HAP-1 (cell line): ENCODE measurements at regions not wholly inside any gene's neighbourhood (a gene's known extent, or its start where the extent isn't known, plus 50 kb on each side); places are given as distances from the start of the nearest gene placed in this dataset.

Source experiments
- DNase-seq, 2 experiments: peaks; one replicate each; pipeline ENCODE4 v3.0.0-alpha.2; 2016 to 2020; ENCODE audit warnings: low spot score in 2 of 2
- H3K27me3 ChIP-seq: fragments of 250-450 bp; sonication (Bioruptor Pico); 2 replicates; pipeline ENCODE4 v1.5.1; 2020; ENCODE audit warnings: low read depth, mild to moderate bottlenecking, moderate library complexity
- H3K36me3 ChIP-seq: fragments of 250-450 bp; sonication (Bioruptor Pico); replicated peaks from 2 replicates; pipeline ENCODE4 v1.5.1; 2020; ENCODE audit warnings: mild to moderate bottlenecking
- H3K4me1 ChIP-seq: fragments of 250-450 bp; sonication (Bioruptor Pico); 2 replicates; pipeline ENCODE4 v1.5.1; 2020; ENCODE audit warnings: mild to moderate bottlenecking
- H3K4me3 ChIP-seq: fragments of 250-450 bp; sonication (Bioruptor Pico); 2 replicates; pipeline ENCODE4 v1.5.1; 2020; ENCODE audit warnings: mild to moderate bottlenecking, moderate library complexity
- H3K9me3 ChIP-seq: fragments of 250-450 bp; sonication (Bioruptor Pico); 2 replicates; pipeline ENCODE4 v1.5.1; 2020; ENCODE audit warnings: mild to moderate bottlenecking, moderate library complexity
- in situ Hi-C: fragments of 300-500 bp; cut with MboI; formaldehyde crosslinking; loops from 3 replicates; pipeline ENCODE4 v1.14.3; 2020; ENCODE audit warnings: low sequenced_read_pairs, inconsistent platforms, mixed read lengths

DNA sequence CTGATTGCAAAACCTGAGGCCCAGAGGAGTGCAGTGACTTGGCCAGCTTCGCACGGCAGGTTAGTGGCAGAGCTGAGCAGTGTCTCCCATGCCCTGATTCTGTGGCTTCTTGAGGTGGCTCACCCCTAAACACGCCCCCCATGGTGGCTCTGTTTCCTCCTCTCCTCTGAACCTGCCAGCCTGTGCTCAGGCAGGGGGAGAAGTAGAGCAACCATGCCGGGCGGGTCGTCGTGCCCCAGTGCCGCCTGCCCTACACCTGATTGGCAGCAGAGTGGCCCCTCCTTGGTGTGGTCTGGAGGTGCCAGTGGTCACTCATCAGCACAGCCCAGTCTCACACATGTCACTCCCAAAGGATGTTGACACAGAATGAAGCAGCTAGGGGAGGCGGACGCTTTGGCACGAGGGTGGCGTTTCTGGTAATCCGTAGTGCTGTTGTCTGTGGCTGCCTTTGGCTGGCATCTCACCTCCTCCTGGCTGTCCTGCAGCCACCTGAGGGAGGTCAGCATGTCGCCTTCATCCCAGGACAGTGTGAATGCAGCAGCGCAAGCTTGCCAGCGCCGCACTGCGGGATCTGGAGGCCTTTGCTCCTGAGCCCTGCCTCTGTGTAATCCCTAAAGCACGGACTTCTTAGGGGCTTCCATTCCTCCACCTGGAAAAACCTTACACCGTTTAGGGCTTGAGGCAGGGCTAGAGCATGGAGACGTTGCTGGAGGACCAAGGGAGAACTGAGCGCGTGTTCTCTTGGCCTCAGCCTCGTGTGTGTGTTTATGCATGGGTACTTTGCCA, 294.7 kb downstream of the SEC14L1 start:
- no peak for DNase-seq
- in situ Hi-C loops, result no loop called here
- H3K36me3 ChIP-seq, result 0 out of 2 replicates have a peak, but pooled peaks cover under 1% of the 10 kb centered on the region
- no peak overlapping the region for H3K4me3 ChIP-seq
- no peaks in the 10 kb centered on the region for H3K27me3 ChIP-seq
- no peaks in the 10 kb centered on the region for H3K9me3 ChIP-seq
- no peaks in the 10 kb centered on the region for H3K4me1 ChIP-seq

- in situ Hi-C loops, result no loop called here
- Histone ChIP-seq H3K9me3 (no peaks in the 10 kb centered on the region), H3K36me3 (no peaks in the 10 kb centered on the region), H3K27me3 (no peaks in the 10 kb centered on the region), H3K4me3 (no peak overlapping the region), H3K4me1 (no peaks in the 10 kb centered on the region)
- DNase-seq, result no peak
Observed at GRCh38 chr17:77436058-77436442, 295.3 kb downstream of the SEC14L1 start.

DNA sequence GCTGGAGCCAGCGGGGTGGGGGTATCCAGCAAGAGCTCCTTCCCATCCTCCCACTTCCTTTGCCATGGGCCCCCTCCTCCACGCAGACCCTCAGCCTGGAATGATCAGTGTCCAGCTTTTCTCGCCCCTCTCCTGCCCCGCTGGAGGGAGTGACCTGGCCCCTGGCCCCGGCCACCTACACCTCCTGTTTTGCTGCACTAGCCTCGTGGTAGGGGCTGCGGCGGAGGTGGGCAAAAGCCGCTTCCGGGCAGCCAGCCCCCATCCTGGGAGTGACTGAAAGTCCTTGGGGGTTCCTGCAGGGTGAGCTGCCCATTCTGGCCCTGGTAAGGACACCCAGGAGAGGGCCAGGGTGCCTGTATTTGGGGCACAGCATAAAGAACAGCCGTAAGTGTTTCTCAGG, 295.7 kb downstream of the SEC14L1 start:
- in situ Hi-C loops, result no loop called here
- Histone ChIP-seq H3K9me3 (no peaks in the 10 kb centered on the region), H3K36me3 (no peaks in the 10 kb centered on the region), H3K4me1 (no peaks in the 10 kb centered on the region), H3K27me3 (no peaks in the 10 kb centered on the region), H3K4me3 (no peak overlapping the region)
- DNase-seq, result no peak

- Histone ChIP-seq H3K9me3 (no peaks in the 10 kb centered on the region), H3K4me3 (no peak overlapping the region), H3K27me3 (no peaks in the 10 kb centered on the region), H3K36me3 (no peaks in the 10 kb centered on the region), H3K4me1 (no peaks in the 10 kb centered on the region)
- in situ Hi-C loops, result no loop called here
- no peak for DNase-seq
Observed at GRCh38 chr17:77437017-77437416, 296.2 kb downstream of the SEC14L1 start.

DNA sequence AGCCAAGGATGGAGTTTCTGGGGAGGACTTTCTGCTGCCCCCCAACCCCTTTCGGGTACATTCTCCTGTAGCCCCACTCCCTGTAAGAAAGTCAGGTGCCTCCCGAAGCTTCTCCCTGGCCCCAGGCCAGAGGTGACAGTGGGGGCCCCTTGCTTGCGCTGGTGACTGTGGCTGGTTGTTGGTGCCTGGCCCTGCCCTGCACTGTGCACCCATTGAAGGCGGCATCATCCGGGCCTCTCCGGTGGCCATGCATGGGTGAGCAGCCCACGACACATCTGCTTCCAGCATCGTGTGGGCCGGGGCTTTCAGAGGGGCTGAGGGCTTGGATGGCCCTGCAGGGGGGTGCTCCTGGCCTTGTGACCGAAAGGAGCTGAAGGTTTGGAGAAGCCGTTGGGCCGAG, 297.0 kb downstream of the SEC14L1 start:
- no peaks in the 10 kb centered on the region for H3K4me1 ChIP-seq

DNA sequence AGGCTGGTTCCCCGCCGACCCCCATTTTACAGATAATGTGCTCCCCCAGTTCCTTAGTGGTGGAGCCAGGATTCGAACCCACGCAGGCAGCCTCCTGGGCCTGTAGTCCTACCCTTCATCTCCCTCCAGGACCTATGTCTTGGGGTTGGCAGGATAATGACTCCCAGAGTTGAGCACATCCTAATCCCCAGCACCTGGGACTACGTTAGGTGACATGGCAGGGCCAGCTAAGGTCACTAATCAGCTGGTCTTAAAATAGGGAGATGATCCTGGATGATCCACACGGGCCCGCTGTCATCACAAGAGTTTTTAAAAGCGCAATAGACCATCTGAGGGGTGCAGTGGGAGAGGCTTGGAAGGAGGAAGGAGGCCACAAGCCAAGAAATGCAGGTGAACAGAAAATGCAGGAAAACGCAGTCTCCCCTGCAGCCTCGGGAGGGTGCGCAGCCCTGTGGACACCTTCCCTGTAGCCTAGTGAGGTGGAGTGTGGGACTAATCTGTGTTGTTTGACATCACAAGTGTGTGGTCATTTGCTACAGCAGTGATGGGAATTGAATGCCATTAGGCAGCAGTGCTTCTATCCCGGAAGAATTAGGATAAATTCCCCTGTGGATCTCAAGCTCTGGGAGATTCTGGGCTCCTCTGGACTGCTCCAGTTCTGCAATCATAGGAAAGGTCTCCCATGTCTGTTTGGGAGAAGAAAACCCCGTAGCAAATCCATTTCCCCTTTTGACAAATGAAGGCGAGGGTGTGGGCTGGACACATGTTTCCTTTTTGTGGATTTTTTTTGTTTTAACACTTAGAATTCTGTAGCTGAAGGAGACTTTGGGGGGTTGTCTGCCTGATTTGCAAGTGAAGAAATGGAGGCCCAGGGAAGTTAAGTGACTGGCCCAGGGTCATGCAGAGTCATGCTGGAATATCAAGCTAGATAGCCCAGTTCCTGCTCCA, 297.7 kb downstream of the SEC14L1 start:
- no peak overlapping the region for H3K4me3 ChIP-seq
- no peaks in the 10 kb centered on the region for H3K27me3 ChIP-seq
- H3K36me3 ChIP-seq, result no peaks in the 10 kb centered on the region
- in situ Hi-C loops, result no loop called here
- no peaks in the 10 kb centered on the region for H3K9me3 ChIP-seq
- no peak for DNase-seq
- no peaks in the 10 kb centered on the region for H3K4me1 ChIP-seq

More for the DNA sequence above, 297.0 kb downstream of the SEC14L1 start:
- in situ Hi-C loops, result no loop called here
- DNase-seq, result no peak
- Histone ChIP-seq H3K27me3 (no peaks in the 10 kb centered on the region), H3K36me3 (no peaks in the 10 kb centered on the region), H3K4me3 (no peak overlapping the region), H3K9me3 (no peaks in the 10 kb centered on the region)

DNA sequence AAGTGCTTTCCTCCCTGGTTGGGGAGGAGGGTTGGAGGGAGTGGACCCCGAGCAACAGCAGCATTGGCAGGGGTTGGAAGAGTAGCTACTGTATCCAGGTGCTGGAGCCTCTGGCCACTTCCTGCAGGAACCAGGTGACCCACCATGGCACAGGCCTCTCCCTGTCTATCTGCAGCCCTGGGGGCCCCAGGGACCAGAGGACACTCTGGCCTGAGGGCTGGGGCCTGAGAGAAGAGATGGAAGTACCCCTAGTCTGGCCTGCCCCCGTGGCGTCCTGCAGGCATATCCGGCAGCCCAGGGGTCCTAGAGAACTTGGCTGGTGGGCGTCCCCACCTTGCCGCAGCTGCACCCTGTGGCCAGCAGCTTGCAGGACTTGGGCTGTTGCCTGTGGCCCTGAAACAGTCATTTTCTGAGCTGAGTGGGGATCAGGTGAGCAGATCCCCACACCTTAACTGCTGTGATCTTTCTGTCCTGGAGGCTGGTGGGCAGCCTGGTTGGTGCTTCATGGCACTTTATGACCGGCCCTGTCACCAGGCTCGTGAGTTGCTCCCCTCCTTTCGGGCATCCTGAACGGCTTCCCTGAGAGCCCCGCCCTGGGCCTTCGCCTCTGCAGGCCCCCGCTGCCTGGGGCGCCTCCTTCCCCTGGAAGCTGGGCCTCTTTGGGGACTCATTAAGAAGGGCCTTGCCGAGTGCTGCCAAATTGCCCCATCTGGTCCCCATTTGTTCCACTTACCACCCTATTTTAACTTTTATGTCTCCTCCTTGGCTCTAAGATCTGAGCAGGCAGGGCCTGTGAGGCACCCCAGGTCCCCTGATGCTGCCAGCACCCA, 298.6 kb downstream of the SEC14L1 start:
- H3K9me3 ChIP-seq, result no peaks in the 10 kb centered on the region
- no peaks in the 10 kb centered on the region for H3K36me3 ChIP-seq
- DNase-seq, result no peak
- H3K27me3 ChIP-seq, result no peaks in the 10 kb centered on the region
- no peak overlapping the region for H3K4me3 ChIP-seq
- in situ Hi-C loops, result no loop called here
- H3K4me1 ChIP-seq, result no peaks in the 10 kb centered on the region

DNA sequence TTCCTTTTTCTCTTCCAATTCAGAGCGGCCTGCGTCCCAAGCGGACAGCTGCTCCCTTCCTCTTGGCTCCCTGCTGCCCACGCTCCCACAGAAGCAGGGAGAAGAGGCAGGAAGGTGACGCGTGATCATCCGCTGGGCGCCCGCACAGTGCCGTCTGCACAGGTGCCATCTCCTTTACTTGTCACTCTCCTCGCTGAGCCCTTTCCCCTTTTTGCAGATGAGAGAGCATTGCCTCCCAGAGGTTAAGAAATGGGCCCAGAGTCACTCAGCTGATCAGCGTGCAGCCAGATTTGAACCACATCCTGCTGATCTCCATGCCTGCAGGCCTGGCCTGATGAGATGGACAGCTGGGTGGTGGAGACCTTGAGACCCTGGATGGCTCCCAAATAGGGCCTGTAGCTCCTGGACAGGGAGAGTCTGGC, 299.8 kb downstream of the SEC14L1 start:
- no peaks in the 10 kb centered on the region for H3K4me1 ChIP-seq
- no peaks in the 10 kb centered on the region for H3K27me3 ChIP-seq
- no peaks in the 10 kb centered on the region for H3K36me3 ChIP-seq
- no peaks in the 10 kb centered on the region for H3K9me3 ChIP-seq
- in situ Hi-C loops, result no loop called here
- DNase-seq, result no peak
- no peak overlapping the region for H3K4me3 ChIP-seq

- DNase-seq, result no peak
- H3K4me3 ChIP-seq, result no peak overlapping the region
- in situ Hi-C loops, result no loop called here
- no peaks in the 10 kb centered on the region for H3K27me3 ChIP-seq
- H3K4me1 ChIP-seq, result no peaks in the 10 kb centered on the region
- no peaks in the 10 kb centered on the region for H3K9me3 ChIP-seq
- H3K36me3 ChIP-seq, result no peaks in the 10 kb centered on the region
Observed at GRCh38 chr17:77441130-77441920, 300.6 kb downstream of the SEC14L1 start.

DNA sequence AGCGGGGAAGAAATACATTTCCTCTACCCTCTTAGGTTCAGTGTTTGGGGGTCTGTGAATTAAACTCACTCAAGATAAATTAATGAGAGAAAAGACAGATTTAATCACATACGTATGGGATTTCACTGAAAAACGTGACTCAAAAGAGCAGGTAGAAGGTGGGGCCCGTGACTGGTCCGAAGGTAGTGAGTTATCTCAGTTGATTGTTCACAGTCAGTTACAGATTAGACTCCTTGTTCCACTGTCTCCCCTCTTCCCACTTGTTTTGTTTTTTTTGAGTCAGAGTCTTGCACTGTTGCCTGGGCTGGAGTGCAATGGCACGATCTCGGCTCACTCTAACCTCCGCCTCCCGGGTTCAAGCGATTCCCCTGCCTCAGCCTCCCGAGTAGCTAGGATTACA, 301.2 kb downstream of the SEC14L1 start:
- Histone ChIP-seq H3K36me3 (no peaks in the 10 kb centered on the region), H3K4me3 (no peak overlapping the region), H3K4me1 (no peaks in the 10 kb centered on the region), H3K27me3 (no peaks in the 10 kb centered on the region), H3K9me3 (no peaks in the 10 kb centered on the region)
- in situ Hi-C loops, result no loop called here
- no peak for DNase-seq

DNA sequence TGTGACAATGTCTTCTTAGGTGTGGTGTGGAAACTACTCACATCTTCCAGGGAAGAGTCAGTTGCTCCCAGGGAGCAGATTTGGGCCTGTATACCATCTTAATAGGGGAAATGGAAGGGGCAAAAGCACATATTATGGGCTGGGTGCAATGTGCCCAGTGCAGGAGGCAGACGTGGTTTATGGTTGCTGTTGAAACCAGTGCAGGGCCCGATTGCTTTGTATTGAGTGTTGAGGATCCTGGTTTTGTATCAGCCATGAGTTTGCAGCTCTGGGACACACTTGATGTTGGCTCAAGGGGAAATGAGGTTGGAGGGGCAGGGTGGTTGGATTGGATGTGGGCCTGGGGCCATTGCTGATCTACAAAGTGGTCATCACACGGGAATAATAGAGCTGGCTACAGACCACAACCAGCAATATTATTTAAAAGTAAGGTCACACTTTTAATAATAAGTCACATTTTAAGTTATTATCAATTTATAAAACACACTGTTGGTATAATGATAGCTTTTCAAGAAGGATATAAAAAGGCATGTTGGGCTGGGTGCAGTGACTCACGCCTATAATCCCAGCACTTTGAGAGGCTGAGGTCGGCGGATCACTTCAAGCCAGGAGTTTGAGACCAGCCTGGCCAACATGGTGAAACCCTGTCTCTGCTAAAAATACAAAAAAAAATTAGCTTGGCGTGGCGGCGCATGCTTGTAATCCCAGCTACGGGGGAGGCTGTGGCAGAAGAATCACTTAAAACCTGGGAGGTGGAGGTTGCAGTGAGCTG, 302.4 kb downstream of the SEC14L1 start:
- no peaks in the 10 kb centered on the region for H3K4me1 ChIP-seq
- no peaks in the 10 kb centered on the region for H3K27me3 ChIP-seq
- no peak overlapping the region for H3K4me3 ChIP-seq
- in situ Hi-C loops, result no loop called here
- DNase-seq, result no peak
- no peaks in the 10 kb centered on the region for H3K36me3 ChIP-seq
- no peaks in the 10 kb centered on the region for H3K9me3 ChIP-seq

GRCh38 chr17:77443748-77444260, 303.0 kb downstream of the SEC14L1 start:
- H3K36me3 ChIP-seq, result no peaks in the 10 kb centered on the region
- in situ Hi-C loops, result no loop called here
- H3K4me3 ChIP-seq, result no peak overlapping the region
- no peaks in the 10 kb centered on the region for H3K9me3 ChIP-seq
- H3K27me3 ChIP-seq, result no peaks in the 10 kb centered on the region
- no peaks in the 10 kb centered on the region for H3K4me1 ChIP-seq
- DNase-seq, result no peak
